ENCODE measurements at regions not wholly inside any gene's neighbourhood (a gene's known extent, or its start where the extent isn't known, plus 50 kb on each side); places are given as distances from the start of the nearest gene placed in this dataset.

DNA sequence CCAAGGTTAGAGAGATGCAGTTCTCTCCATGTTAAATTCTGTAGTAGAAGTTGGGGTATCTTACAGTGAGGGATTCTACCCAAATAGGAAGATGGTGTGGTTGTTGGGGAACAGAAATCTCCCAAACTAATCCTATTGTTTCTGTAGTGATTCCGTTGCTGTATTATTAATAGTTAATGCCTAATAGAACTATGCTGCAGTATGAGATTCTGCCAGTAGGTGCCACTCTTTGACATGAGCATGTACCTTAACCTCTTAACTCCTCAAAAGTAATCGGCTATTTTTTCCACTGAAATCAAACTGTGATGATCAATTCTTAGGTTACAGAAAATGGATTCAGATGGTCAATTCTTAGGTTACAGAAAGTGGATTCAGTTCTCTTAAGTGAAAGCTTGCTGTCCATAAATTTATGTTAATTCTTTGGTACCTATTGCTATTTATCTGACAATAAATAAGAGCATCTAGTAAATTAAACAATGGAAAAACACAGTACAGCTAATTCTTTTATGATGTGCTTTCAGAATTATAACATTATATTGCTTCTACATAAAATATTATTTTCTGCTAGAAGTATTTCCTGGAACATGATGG is 97.9 kb upstream of the DLX2 start:
- peak; percentile 40 for DNase-seq (ENCODE audit: low read depth)

DNA sequence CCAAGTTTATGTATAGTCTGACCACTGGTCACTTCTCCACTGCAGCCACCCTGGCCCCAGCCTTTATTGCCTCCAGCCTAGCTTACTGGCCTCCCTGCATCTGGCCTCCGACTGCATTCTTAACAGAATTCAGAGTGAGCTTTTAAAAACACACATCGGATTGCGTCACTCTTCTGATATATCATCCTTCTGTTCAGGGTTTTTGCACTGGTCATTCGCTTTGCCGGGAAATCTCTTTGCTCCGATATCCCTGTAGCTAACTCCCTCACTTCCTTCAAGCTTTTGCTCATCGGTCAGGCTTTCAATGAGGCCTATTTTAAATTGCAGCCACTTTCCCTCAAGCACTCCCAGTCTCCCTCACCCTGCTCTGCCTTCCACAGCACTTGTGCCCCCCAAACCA is 101.6 kb upstream of the DLX2 start:
- no peak for DNase-seq (ENCODE audit: low read depth)

DNA sequence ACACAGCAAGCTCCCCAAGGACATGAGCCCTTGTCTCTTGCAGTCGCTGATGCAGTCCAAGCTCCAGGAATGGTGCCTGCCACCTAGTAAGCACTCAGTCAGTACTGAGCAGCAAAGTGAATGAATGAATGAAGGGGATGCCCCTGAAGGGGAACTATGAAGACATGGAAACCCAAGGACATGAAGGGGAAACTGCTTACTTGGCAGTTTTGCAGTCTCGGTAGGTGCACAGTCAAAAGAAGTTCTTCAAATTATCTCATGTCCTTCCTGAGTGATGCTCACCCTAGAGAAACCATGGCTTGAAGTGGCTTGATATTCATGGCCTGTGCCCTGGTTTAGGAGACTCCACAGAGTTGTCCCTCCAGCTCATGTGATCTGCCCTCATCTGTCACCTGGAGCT is 102.1 kb upstream of the DLX2 start:
- DNase-seq (ENCODE audit: low read depth) = no peak

DNA sequence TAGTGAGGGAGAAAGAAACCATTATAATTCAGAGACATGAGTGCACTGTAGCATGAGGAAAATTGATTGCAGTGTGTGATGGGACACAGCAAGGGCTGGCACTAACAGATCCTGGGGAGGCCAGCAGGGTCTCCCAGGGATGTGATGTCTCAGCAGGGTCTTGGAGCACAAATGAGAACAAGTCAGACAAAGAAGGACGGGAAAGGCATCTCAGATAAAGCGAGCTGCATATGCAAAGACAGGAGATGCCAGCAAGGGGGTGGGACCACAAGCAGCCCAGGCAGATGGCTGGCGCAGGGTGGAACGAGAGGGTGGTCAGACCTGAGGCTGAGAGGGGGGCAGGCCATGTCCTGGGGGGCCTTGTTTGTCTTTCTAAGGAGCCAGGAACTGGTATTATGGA is 102.6 kb upstream of the DLX2 start:
- no peak for DNase-seq (ENCODE audit: low read depth)

DNA sequence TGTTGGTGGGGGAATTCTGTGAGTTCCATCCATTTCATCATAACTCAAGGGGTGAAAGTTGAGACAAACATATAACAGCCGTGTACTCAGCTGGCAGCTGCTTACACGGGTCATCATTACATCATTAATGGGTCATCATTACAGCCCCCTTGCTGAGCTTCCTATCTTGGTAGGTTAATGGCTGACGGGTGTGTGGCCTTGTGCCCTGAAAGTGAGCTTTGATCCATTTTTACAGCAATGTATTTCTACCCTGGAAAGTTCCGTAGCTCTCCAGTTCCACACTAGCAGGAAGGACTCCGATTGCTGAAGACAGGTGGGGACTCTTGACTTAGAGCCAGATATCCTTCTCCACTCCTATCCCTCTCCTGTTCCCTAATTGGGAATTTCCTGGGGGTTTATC is 105.2 kb upstream of the DLX2 start:
- DNase-seq (ENCODE audit: low read depth) = peak; percentile 33

DNA sequence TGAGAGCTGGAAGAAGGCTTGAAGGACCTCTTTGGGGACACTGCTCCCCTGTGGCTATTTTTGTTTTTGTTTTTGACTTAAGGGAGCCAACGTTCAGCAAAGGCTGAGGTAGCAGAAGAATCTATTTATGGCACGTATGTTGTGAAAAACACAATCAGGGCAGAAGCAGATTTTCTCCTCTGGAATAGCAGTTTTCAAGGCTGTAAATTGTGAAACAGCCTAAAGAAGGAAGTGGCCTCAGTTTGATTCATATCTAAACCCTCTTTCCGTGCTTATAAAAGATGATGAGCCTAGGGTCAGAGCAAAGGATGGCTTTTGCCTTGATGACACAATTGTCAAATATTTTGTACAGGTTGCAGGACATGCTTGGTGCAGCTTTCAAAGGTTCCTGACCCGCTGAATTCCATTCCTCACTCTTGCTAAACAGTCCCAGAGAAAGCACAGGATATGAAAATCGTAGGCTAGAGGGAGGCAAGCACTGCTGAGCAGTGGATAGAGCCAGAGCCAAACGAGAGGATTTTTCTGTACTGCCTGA is 106.2 kb upstream of the DLX2 start:
- no peak for DNase-seq (ENCODE audit: low read depth)

DNA sequence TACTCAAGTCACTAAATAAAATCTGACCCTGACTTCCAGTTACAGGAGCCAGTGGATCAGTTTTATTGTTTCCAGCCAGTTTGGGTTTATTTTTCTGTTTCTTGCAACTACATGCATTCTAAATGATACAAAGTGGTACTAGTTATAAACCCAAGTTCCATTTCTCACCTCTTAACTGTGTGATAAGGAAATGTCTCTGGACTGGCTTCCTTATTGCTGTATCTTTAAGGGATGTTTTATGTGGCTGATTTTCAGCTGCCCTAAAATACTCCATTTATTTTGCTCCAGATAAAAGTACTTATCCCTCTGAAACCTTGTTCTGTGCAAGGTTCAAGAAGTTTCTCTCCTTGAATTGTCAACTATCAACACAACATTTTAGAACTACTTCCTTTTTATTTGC is 107.9 kb upstream of the DLX2 start:
- DNase-seq (ENCODE audit: low read depth) = no peak

DNA sequence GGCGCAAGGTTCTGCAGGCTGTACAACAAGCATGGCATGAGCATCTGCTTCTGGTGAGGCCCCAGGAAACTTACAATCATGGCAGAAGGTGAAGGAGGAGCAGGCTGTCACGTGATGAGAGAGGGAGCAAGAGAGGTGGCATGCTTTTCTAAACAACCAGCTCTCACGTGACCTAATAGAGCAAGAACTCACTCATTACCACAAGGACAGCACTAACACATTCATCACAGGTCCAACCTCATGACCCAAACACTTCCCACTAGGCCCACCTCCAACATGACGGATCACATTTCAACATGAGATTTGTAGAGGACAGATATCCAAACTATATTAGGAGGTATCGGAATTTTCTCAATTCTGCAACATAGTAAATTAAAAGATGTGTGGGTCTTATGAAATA is 108.8 kb upstream of the DLX2 start:
- peak; percentile 70 for DNase-seq (ENCODE audit: low read depth)

DNA sequence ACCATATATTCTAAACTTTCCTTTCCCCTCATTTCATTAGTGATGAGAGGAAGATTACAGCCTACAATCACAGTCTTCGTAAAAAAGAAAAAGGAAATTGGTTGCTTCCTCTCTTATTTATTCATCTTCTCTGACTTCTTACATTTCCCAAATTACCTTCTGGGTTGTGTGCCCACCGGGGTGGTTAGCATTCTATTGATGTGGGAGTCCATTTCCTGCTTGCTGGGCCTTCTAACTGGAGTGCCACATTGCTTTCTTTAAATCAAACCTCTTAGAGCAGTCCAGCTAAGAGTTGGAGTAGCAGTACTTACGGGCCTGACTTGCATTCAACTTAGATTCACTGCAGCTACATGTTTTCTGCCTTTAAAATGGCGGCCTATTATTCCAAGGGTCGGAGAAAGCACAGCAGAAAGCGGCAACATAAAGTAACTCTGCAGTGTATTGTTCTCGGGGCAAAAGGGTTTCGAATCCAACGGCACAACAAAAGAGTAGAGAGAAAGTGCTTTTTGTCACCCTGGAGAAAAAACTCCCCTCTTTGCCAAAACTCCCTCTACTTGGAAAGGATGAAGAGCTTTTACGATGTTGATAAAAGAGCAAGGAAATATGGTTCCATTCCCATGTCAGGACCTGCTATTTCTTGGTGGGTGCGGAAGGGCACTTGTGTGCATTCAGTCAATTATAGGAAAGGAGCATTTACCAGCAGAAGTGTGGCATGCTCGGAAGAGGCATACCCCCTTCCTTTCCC is 110.6 kb upstream of the DLX2 start:
- no peak for DNase-seq (ENCODE audit: low read depth)

DNA sequence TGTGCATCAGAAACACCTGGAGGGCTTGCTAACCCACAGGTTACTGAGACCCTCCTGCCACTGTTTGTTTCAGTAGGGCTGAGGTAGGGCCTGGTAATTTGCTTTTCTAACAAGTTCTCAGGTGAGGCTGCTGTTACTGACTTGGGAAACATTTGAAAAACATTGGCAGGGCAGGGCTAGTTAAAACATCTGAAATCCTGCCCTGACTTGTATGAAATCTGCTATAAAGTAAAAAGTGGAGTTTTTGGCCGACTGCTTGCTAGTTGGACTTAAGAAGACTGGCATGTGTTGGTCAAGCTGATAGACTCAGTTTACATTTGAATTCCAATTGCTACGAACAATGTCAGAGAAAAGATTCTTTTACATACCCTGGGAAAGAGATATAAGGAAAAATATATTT is 111.6 kb upstream of the DLX2 start:
- no peak for DNase-seq (ENCODE audit: low read depth)

DNA sequence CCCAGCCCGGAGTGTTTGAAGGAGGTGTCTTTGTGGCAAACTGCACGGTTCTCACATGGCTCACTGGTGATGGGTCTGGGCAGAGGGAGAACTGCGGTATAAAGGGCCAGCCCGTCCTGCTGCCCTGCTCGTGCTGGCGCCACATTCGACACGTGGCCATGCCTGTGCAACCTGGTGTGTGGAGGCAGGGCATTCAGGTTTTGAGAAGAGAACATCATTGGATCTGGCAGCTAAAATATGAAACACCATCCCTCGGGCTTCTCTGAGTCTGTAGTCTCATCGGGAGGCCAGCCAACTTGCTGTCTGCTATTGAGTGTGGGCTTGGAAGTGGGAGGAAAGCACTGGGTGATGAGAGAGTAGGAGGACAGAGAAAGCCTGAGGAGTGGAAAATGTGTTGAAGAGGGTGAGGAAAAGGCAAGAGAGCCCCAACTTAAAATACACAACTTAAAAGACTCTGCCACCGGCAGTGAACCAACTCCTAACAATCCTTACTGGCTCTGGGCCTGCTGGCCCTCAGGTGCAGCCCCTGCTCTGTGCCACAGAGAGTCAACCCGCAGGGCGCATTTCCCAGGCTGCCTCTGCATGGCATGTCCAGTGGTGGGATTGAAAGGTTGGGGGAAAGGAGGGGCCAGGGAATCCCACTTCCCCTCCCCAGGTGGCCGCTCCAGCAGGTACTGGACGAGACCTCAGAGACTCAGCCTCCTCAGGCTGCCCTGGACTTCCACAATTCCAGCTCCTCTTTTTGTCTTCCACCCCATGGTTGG is 112.7 kb upstream of the DLX2 start:
- DNase-seq (ENCODE audit: low read depth) = no peak

DNA sequence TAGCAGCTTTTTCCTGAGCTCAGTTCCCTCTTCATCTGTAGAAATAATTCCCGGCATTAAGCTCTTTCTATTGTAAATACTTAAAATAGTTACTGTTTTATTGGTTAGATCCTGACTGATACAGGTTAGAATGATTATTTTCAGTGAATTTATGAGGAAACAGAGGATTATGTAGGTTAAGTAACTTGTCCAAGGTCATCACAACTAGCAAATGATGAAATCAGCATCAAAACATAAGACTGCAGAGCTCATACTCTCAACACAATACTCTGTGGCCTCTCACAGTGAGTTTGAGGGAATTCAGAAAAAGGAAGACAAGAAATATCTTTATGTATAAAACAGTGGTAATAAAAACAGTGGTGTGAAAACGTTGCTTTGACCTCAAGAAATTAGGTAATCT is 113.2 kb upstream of the DLX2 start:
- no peak for DNase-seq (ENCODE audit: low read depth)

DNA sequence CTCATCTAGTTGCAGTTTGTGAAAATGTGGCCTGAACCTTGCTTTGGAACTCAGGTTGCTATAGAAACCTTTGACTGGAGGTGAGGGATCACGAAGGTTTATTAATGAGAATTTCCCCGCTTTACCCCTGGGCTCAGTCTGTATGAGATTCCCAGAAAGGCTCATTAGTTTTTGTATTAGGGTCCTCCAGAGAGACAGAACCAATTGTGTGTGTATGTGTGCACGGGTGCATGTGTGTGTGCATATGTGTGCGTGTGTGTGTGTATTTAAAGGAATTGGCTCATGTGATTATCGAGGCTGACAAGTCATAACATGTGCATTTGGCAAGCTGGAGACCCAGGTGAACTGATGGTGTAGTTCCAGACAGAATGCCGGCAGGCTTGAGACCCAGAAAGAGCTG is 113.8 kb upstream of the DLX2 start:
- DNase-seq (ENCODE audit: low read depth) = no peak

DNA sequence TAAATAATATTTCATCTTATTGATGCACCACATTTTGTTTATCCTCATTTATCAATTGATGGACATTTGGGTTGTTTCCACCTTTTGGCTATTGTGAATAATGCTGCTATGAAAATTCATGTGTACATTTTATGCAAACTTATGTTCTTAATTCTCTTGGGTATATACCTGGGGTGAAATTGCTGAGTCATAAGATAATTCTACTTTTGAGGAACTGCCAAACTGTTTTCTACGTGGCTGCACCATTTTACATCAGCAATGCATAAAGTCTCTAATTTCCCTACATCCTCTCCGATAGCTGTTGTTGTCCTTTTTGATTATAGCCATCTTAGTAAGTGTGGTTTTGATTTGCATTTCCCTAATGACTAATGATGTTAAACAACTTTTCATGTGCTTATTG is 116.5 kb upstream of the DLX2 start:
- DNase-seq (ENCODE audit: low read depth) = no peak

DNA sequence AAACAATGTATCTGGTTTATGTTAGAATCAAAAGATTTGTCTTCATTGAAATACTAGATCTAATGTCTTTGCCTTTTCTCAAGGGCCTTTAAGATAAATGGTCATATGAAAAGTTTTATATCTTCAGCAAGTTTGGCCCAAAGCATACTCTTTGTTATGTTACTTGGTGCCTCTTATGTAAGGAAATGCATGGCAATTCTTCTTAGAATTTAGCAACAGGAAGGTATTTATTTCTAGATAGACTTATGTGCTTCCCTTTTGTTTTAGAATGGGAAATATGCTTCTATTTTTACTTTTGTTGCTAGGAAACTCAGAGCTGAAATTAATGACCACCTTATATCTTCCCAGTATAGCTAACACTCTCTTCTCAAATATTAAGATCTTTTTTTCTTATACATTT is 117.4 kb upstream of the DLX2 start:
- no peak for DNase-seq (ENCODE audit: low read depth)

DNA sequence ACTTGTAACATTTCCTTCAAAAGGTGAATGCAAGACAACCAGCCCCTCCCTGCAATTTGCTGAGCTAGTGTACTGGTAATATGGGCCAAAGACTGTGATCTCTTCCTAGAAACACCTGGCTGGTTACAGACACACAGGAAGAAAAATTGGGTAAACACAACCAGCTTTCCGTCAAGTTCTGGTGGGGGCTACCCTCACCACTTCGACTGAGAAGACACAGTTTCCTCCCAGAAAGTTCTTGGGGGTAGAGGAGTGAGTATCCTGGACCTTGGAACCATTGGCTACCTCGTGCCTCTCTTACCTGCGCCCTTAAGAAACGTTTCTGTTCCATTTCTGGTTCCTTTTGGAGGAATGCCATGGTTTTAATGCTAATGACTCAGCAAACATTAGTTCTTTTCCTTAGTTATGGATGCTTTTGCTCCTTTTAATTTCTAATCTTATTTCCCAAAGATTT is 120.9 kb upstream of the DLX2 start:
- DNase-seq (ENCODE audit: low read depth) = no peak

DNA sequence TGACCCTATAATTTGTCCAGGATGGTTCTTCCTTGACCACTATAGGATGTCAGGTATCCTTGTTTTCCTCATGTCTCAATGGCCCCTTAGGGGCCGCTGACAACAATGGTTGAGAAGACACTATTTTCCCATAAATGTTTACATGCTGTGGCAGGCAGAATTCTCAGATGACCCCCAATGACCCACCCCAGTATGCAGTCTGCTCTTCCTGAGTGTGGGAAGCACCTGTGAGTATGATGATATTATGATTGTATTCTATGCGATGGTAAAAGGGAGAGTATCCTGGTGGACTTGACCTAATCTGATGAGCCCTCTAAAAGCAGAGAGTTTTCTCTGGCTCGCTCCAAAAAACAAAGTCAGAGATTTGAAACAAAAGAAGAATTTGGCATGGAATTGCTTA is 123.1 kb upstream of the DLX2 start:
- DNase-seq (ENCODE audit: low read depth) = no peak

DNA sequence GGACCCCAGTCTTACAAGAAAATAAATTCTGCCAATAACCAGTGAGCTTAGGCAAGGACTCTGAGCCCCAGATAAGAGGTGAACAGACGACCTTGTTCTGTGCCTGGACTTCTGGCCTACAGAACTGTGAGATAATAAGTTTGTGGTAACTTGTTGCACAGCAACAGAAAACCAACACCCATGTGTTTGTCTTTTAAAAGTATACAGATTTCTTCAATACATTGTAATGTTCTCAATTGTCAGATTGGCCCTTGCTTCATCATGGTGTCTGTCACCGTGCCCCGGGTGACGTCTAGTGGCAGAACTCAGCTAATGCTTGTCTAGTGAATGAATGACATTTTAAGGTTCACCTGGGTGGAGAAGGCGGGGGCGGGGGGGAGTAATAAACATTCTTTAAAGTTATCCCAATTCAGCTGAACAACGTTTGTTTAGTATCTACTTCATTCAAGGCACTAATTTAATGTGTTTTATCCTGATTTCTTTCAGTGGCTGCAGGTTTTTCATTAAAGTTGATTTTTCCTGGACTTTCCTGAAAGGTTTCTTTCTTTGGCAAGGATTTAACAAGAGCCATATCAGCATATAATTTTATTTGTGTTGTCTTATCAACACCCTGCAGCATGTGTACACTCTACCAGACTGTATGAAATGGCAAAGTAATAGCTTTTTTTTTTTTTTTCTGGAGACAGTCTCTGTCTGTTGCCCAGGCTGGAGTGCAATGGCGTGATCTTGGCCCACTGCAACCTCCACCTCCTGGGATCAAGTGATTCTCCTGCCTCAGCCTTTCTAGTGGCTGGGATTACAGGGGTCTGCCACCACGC is 123.8 kb upstream of the DLX2 start:
- DNase-seq (ENCODE audit: low read depth) = no peak

DNA sequence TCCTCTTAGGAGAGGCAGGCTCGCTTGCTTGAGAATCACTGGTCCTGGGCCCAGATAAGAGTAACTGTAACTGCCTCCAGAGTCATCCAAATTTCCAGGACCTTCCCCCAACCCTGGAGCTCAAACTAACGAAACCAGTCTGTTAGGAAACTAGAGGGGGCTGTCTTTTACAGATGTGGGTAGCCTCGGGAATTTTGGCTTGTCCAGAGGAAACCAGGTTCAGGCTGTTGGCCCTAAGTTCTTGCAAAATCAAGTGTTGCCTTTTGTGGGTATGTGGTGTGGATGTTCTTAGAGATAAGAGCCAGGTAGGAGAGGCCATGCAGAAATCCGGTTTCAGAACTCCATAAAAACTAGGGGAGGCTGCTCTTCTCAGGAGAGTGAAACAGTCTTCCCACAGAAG is 125.0 kb upstream of the DLX2 start:
- DNase-seq (ENCODE audit: low read depth) = no peak

DNA sequence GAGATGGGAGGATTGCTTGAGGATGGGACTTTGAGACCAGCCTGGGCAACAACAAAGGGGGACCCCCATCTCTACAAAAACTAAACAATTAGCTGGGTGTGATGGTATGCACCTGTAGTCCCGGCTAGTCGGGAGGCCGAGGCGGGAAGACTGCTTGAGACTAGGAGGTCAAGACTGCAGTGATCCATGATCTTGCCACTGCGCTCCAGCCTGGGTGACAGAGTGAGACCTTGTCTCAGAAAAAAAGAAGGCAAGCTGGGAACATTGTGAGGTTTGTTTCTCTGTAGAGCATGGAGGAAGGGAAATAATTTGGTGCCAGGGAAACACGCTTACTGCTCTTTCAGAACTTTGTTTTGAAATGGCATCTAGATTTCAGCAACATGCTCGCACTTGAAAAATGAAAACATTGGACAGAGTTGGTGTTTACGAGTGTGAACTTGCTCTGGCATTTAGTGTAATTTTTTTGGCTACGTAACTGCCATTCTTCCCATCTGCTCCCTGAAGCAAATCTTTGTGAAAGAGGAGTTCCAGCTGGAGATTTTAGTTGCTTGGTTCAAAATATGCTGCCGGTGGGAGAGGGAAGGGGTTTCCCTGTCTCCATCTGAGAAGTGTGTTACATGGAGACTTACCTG is 125.6 kb upstream of the DLX2 start:
- no peak for DNase-seq (ENCODE audit: low read depth)

DNA sequence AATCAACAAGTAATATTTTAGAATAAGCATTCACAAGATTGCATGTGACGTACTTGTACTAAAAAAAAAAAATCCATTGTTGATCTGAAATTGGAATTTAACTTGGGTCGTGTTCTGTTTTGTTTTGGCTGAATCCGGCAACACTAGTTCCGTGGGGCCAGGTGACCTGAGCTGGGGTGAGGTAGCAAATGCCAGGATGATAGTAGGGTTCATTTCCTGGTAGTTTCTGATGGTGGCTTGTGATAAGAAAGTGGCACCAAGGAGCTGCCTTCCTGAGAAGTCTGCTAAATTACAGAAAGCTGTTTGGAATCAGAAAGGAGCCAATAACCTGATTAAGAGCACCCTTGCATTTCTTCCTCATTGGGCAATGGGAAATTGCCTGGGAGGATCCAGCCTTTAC is 126.4 kb upstream of the DLX2 start:
- DNase-seq (ENCODE audit: low read depth) = no peak
